C4-2B (cell line): ENCODE measurements at regions not wholly inside any gene's neighbourhood (a gene's known extent, or its start where the extent isn't known, plus 50 kb on each side); places are given as distances from the start of the nearest gene placed in this dataset.

Experiments
- H3K27ac ChIP-seq: fragments of 450-650 bp; 2 replicates; pipeline ENCODE4 v1.5.1; 2017
- CTCF ChIP-seq: fragments of 450-650 bp; conservative IDR thresholded peaks from 2 replicates; pipeline ENCODE4 v1.5.1; 2017; ENCODE audit warnings: mild to moderate bottlenecking
- ZFX ChIP-seq: fragments of 450-650 bp; IDR thresholded peaks from 2 replicates; pipeline ENCODE4 v1.6.1; 2017

DNA sequence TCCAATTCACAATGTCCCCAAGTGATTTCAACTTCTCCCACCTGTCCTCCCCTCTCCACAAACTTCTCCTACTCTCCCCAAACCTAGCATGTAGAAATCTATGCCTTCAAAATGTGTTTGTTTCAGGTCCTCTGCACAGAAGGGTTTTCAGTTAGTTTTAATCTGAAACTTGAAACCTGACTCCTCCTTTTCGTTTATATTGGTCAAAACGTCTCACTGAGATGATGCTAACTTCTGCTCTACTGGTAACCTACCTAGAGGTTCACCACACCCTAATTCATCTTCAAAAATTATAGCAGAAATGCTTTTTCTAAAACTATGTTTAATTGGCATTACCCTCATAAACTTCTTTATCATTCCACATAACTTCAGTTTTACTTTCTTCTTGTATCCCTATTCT is 401.8 kb upstream of the ADAMTS16 start:
- TF ChIP-seq CTCF (no peak), ZFX (no peak)
- no peak overlapping the region for H3K27ac ChIP-seq

- TF ChIP-seq CTCF (no peak), ZFX (no peak)
- no peak overlapping the region for H3K27ac ChIP-seq
These were observed 400.0 kb upstream of the ADAMTS16 start for GRCh38 chr5:4740156-4740555.

DNA sequence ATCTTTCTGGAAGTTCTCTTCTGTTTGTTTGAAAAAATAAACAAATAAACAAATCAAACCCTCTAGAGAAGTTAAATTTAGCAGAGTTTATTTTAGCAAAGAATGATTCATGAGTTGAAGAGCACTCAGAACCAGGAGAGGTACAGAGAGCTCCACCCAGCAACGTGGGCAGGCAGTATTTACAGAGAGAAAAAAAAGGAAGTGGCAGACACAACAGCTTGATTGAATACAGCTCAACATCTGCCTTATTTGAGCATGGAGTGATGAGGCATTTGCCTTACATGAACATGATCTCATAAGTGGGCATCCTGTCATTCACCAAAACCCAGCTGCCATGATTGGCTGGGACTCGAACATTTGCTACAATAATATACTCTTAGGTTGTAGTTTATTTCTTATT is 381.6 kb upstream of the ADAMTS16 start:
- TF ChIP-seq CTCF, result no peak
- no peak for TF ChIP-seq ZFX
- no peak overlapping the region for H3K27ac ChIP-seq

GRCh38 chr5:4758996-4759395 is 381.1 kb upstream of the ADAMTS16 start:
- no peak for TF ChIP-seq ZFX
- no peak for TF ChIP-seq CTCF
- H3K27ac ChIP-seq, result no peak overlapping the region

DNA sequence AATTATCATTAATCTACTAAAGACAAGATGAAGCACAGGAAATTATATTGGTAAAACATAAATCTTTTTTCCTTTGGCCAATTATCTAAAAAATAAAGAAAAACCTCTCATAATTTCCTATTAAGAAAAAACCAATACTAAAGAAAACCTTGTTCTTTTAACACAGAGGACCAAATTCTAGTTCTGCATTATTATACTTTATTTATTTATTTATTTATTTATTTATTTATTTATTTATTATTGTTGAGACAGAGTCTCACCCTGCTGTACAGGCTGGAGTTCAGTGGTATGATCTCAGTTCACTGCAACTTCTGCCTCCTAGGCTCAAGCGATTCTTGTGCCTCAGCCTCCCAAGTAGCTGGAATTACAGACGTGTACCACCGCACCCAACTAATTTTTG is 377.8 kb upstream of the ADAMTS16 start:
- no peak for TF ChIP-seq CTCF
- TF ChIP-seq ZFX, result no peak
- H3K27ac ChIP-seq, result no peak overlapping the region

- TF ChIP-seq ZFX, result no peak
- TF ChIP-seq CTCF, result no peak
- no peak overlapping the region for H3K27ac ChIP-seq
These were observed 374.7 kb upstream of the ADAMTS16 start for GRCh38 chr5:4765411-4765810.

- TF ChIP-seq ZFX (no peak), CTCF (no peak)
- no peak overlapping the region for H3K27ac ChIP-seq
These were observed 374.0 kb upstream of the ADAMTS16 start for GRCh38 chr5:4766101-4766500.
